OCI-LY7 (cell line): ENCODE measurements at regions not wholly inside any gene's neighbourhood (a gene's known extent, or its start where the extent isn't known, plus 50 kb on each side); places are given as distances from the start of the nearest gene placed in this dataset.
A peak's percentile ranks its signal among the peaks of the same experiment; 100 is the strongest.

Source experiments
- BruUV-seq: library from RNA; stranded (reverse); fragments of 400-500 nt; replicated peaks from 2 replicates; lab custom pipeline; 2021; lab: Mats Ljungman, UMichigan
- CTCF ChIA-PET: fragments of 300-600 bp; sonication (Branson Sonifier 250); formaldehyde crosslinking; loops from one replicate; lab custom pipeline; 2022; ENCODE audit warnings: antibody characterized with exemption; ENCODE audit not compliant: unreplicated experiment; lab: Charles Lee
- POLR2A ChIA-PET: fragments of 300-600 bp; sonication (Branson Sonifier 250); formaldehyde crosslinking; loops from one replicate; lab custom pipeline; 2022; ENCODE audit warnings: antibody characterized with exemption; lab: Charles Lee
- DNase-seq: peaks from one replicate; pipeline ENCODE4 v3.0.0-alpha.2; 2015; ENCODE audit warnings: low spot score
- H2AFZ ChIP-seq: fragments of 200-600 bp; sonication (generic), shearing (Covaris generic); 2 replicates; pipeline ENCODE4 v1.6.1; 2014; ENCODE audit warnings: mild to moderate bottlenecking, antibody characterized with exemption, low read length, moderate library complexity
- H3K27ac ChIP-seq: fragments of 200-600 bp; sonication (generic); 2 replicates; pipeline ENCODE4 v1.5.1; 2014; ENCODE audit warnings: mixed run types, low read depth, mild to moderate bottlenecking, moderate library complexity, low read length, inconsistent platforms; ENCODE audit not compliant: poor library complexity, severe bottlenecking
- H3K36me3 ChIP-seq: fragments of 200-600 bp; sonication (generic); 2 replicates; pipeline ENCODE4 v1.6.1; 2014; ENCODE audit warnings: mild to moderate bottlenecking, antibody characterized with exemption, low read length, moderate library complexity, mixed read lengths; ENCODE audit not compliant: insufficient read depth
- H3K4me1 ChIP-seq: fragments of 200-600 bp; sonication (generic); 2 replicates; pipeline ENCODE4 v1.5.1; 2014; ENCODE audit warnings: mild to moderate bottlenecking, low read length; ENCODE audit not compliant: insufficient read depth, poor library complexity, severe bottlenecking
- H3K4me2 ChIP-seq: fragments of 200-600 bp; sonication (generic); 2 replicates; pipeline ENCODE4 v1.6.1; 2014; ENCODE audit warnings: mild to moderate bottlenecking, low read length
- H3K4me3 ChIP-seq: fragments of 200-600 bp; sonication (generic); 2 replicates; pipeline ENCODE4 v1.5.1; 2014; ENCODE audit warnings: mild to moderate bottlenecking, low read depth, low read length; ENCODE audit not compliant: poor library complexity, severe bottlenecking
- H3K79me2 ChIP-seq: fragments of 200-600 bp; sonication (generic); 2 replicates; pipeline ENCODE4 v1.6.1; 2016; ENCODE audit warnings: low read depth, mild to moderate bottlenecking, low read length, moderate library complexity, mixed read lengths; ENCODE audit not compliant: insufficient read depth
- H3K9me2 ChIP-seq: fragments of 200-600 bp; sonication (generic); 2 replicates; pipeline ENCODE4 v1.6.1; 2016; ENCODE audit warnings: mild to moderate bottlenecking, low read length, mixed read lengths; ENCODE audit not compliant: insufficient read depth
- H3K9me3 ChIP-seq: fragments of 200-600 bp; sonication (generic); 2 replicates; pipeline ENCODE4 v1.6.1; 2014; ENCODE audit warnings: mild to moderate bottlenecking, mixed run types, low read length, mixed read lengths
- H4K20me1 ChIP-seq: fragments of 200-600 bp; sonication (generic); 2 replicates; pipeline ENCODE4 v1.6.1; 2014; ENCODE audit warnings: mild to moderate bottlenecking, antibody characterized with exemption, low read length, moderate library complexity, mixed read lengths; ENCODE audit not compliant: insufficient read depth
- EZH2phosphoT487 ChIP-seq: fragments of 200-600 bp; sonication (generic); IDR thresholded peaks from 2 replicates; pipeline ENCODE4 v1.6.1; 2018; ENCODE audit warnings: low read depth, borderline replicate concordance, mild to moderate bottlenecking, mixed run types, antibody characterized with exemption, low read length, moderate library complexity, mixed read lengths
- intact Hi-C: fragments of 100-400 bp; cut with micrococcal nuclease; formaldehyde crosslinking; loops from one replicate; pipeline ENCODE4 v1.10.0; 2022; ENCODE audit not compliant: unreplicated experiment
- TF ChIP-seq, protein P1 (sequence below): fragments of 200-600 bp; sonication (generic); conservative IDR thresholded peaks from 2 replicates; pipeline ENCODE4 v1.5.1; 2014; ENCODE audit warnings: mild to moderate bottlenecking, antibody characterized with exemption, low read length, moderate library complexity, mixed read lengths

DNA sequence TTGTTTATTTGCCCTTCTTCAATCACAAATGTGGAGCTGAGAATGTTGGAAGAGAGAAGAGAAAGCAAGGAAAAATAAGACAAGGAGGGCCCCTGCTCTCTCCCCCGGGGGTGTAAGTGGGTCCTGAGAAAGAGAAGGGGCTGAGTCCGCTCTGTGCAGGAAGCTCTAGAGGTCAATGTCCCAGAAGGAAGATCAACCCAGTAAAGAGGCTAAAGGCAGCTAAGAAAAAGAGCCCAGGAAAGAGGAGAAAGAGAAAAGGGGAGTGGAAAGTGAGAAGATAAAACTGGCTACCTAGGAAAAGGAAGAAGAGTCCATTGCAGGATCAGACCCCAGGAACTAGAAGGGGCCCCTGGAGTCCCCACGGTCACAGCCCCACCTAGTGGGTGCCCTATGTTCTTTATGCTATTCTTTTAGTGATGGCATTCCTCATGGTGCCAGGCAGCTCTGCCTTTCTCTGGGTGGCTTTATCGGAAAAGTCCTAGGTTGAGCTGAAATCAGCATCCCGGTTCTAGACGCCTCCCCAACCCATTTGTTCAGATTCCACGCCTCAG, 583.4 kb downstream of the ACTL7B start:
- Histone ChIP-seq H3K4me1 (no peaks in the 10 kb centered on the region), H3K4me2 (no peak overlapping the region), H3K79me2 (no peaks in the 10 kb centered on the region), H3K9me2 (no peaks in the 10 kb centered on the region), H4K20me1 (no peaks in the 10 kb centered on the region), H3K27ac (no peak overlapping the region), H3K9me3 (no peaks in the 10 kb centered on the region), H2AFZ (no peak overlapping the region), H3K4me3 (no peak overlapping the region), H3K36me3 (no peaks in the 10 kb centered on the region)
- no TSS peak for BruUV-seq
- ChIA-PET POLR2A (no interaction called here), CTCF (no interaction called here)
- peak; percentile 2 for DNase-seq
- intact Hi-C loops: no loop called here
- TF ChIP-seq, protein P1, sequence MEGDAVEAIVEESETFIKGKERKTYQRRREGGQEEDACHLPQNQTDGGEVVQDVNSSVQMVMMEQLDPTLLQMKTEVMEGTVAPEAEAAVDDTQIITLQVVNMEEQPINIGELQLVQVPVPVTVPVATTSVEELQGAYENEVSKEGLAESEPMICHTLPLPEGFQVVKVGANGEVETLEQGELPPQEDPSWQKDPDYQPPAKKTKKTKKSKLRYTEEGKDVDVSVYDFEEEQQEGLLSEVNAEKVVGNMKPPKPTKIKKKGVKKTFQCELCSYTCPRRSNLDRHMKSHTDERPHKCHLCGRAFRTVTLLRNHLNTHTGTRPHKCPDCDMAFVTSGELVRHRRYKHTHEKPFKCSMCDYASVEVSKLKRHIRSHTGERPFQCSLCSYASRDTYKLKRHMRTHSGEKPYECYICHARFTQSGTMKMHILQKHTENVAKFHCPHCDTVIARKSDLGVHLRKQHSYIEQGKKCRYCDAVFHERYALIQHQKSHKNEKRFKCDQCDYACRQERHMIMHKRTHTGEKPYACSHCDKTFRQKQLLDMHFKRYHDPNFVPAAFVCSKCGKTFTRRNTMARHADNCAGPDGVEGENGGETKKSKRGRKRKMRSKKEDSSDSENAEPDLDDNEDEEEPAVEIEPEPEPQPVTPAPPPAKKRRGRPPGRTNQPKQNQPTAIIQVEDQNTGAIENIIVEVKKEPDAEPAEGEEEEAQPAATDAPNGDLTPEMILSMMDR: peak; percentile 60
- TF ChIP-seq EZH2phosphoT487: no peak

DNA sequence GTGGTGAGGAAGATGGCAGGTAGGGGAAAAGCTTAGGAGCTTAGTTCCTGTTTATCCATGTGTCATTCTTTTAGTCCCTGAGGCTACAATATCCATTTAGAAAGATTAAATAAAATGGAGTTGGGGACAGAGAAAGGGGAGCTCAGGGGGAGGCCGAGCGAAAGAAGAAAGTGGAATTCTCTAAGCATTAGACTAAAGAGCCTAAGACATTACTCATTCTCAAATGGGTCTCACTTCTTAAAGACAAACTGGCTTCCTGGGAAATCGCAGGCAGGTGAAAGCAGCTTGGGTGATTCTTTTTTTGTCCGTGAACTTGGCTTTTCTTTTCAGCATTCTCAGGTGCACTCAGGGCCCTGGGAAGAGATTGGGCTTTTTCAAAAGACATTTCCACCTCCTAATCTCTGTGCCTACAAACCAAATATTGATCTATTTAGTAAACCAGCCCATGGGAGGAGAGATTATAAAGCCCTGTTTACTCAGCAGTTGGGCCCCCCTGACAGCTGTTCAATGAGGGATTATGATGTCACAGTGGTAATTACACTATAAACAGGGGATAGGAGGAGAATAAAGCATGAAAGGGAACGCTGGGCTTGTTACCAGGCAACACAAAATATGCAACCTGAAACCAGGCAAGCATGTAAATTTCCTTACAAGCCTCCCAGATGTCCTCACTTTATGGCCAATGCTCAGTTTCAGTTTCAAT, 584.0 kb downstream of the ACTL7B start:
- Histone ChIP-seq H3K9me2 (no peaks in the 10 kb centered on the region), H3K79me2 (no peaks in the 10 kb centered on the region), H3K4me1 (no peaks in the 10 kb centered on the region), H3K36me3 (no peaks in the 10 kb centered on the region), H2AFZ (no peak overlapping the region), H3K9me3 (no peaks in the 10 kb centered on the region), H3K4me2 (no peak overlapping the region), H4K20me1 (no peaks in the 10 kb centered on the region), H3K4me3 (no peak overlapping the region), H3K27ac (no peak overlapping the region)
- ChIA-PET POLR2A (interaction anchor here (0.5 kb wide), 1 partner anchor 527 kb away, joined by 3 read pairs; no protein-coding TSS in a partner anchor), CTCF (no interaction called here)
- intact Hi-C loops: no loop called here
- no TSS peak for BruUV-seq
- DNase-seq: no peak
- TF ChIP-seq, protein P1: no peak
- TF ChIP-seq EZH2phosphoT487: no peak

DNA sequence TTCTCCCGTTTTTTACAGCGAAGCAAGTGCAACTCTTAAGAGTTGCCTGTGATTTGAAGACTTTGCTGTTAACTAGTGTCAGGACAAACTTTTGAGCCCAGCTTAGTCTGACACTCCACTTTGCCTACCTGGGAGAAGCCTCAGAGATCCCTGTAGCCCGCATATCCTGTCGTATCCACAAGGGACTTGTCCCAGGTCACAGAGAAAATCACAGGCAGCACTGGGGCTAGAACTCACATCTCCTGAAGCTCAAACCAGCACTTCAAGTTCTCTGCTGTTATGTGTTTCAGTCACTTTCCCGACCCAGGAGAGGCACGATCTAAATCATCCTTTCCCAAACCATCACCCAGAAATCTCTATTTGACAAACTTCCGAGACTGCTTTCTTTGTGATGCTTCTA, 584.5 kb downstream of the ACTL7B start:
- Histone ChIP-seq H3K9me3 (no peaks in the 10 kb centered on the region), H3K79me2 (no peaks in the 10 kb centered on the region), H3K4me2 (no peak overlapping the region), H3K9me2 (no peaks in the 10 kb centered on the region), H3K36me3 (no peaks in the 10 kb centered on the region), H3K4me3 (no peak overlapping the region), H3K4me1 (no peaks in the 10 kb centered on the region), H3K27ac (no peak overlapping the region), H2AFZ (no peak overlapping the region), H4K20me1 (no peaks in the 10 kb centered on the region)
- CTCF ChIA-PET: no interaction called here
- POLR2A ChIA-PET: no interaction called here
- DNase-seq: no peak
- BruUV-seq: no TSS peak
- TF ChIP-seq, protein P1: no peak
- no peak for TF ChIP-seq EZH2phosphoT487
- intact Hi-C loops: no loop called here
